Adrenal gland (tissue), 9 donors: ENCODE measurements at regions not wholly inside any gene's neighbourhood (a gene's known extent, or its start where the extent isn't known, plus 50 kb on each side); places are given as distances from the start of the nearest gene placed in this dataset.

Experiments
- DNase-seq, 7 donors: peaks; one replicate each; pipeline ENCODE4 v3.0.0-alpha.2; 2019 to 2020
- H3K27ac ChIP-seq, 5 donors: fragments of 200-600 bp; sonication (generic) in 4 of 5; 1 replicate in 3 of 5; 2 replicates in 2 of 5; pipeline versions ENCODE4 v1.5.1 to v1.8.0; 2016 to 2020; ENCODE audit warnings: mild to moderate bottlenecking in 1 of 5
- H3K27me3 ChIP-seq: fragments of 200-600 bp; 2 replicates; pipeline ENCODE4 v1.8.0; 2021
- H3K36me3 ChIP-seq, 2 donors: fragments of 200-600 bp; replicated peaks in 1 of 2; 1 replicate in 1 of 2; 2 replicates in 1 of 2; pipeline versions ENCODE4 v1.5.1 to v1.8.0; 2018 to 2022
- H3K4me1 ChIP-seq, 2 donors: fragments of 200-600 bp; replicated peaks in 1 of 2; 1 replicate in 1 of 2; 2 replicates in 1 of 2; pipeline versions ENCODE4 v1.5.1 to v1.8.0; 2018 to 2021
- H3K4me3 ChIP-seq, 4 donors: fragments of 200-600 bp; sonication (generic) in 3 of 4; one replicate each; pipeline ENCODE4 v1.5.1; 2016 to 2018
- H3K9me3 ChIP-seq, 3 donors: fragments of 200-600 bp; sonication (generic) in 1 of 3; replicated peaks in 1 of 3; 1 replicate in 2 of 3; 2 replicates in 1 of 3; pipeline versions ENCODE4 v1.5.1 to v1.8.0; 2016 to 2021
- POLR2A ChIP-seq, 2 donors: fragments of 450-650 bp; IDR thresholded peaks; one replicate each; pipeline ENCODE4 v1.6.1; 2017; ENCODE audit warnings: antibody characterized with exemption in 2 of 2, mild to moderate bottlenecking in 2 of 2, moderate library complexity in 1 of 2
- WGBS, 4 donors: extraction: QIAGEN DNeasy Blood & Tissue Kit in 2 of 4; methylation state at CpG; one replicate each; pipeline versions ENCODE4 v1.1.5 to v1.1.7; 2013 to 2017; 5-methylcytosine and 5-hydroxymethylcytosine counted together
- intact Hi-C, 2 donors: fragments of 100-400 bp; cut with DNase I; formaldehyde crosslinking; loops; one replicate each; pipeline versions ENCODE4 v1.14.1 to v1.15.0; 2022 to 2023
- TF ChIP-seq, protein P1 (sequence below), 6 experiments: fragments of 450-650 bp in 4 of 6; fragments of 200-600 bp in 2 of 6; sonication (generic) in 1 of 6; IDR thresholded peaks; 1 replicate in 5 of 6; 2 replicates in 1 of 6; pipeline versions ENCODE4 v1.5.1 to v1.8.0; 2016 to 2021; ENCODE audit warnings: antibody characterized with exemption in 6 of 6, mild to moderate bottlenecking in 2 of 6, moderate library complexity in 1 of 6
- donor health status: healthy with polysubstance abuse.
- donor health status: Bipolar disorder and iron deficiency.
- donor health status: DM: yes; HTN: yes; CAD: no.
- donor health status: DM: no; HTN: no; CAD: no.
- donor health status: DM: no; HTN: no; CAD: no.

DNA sequence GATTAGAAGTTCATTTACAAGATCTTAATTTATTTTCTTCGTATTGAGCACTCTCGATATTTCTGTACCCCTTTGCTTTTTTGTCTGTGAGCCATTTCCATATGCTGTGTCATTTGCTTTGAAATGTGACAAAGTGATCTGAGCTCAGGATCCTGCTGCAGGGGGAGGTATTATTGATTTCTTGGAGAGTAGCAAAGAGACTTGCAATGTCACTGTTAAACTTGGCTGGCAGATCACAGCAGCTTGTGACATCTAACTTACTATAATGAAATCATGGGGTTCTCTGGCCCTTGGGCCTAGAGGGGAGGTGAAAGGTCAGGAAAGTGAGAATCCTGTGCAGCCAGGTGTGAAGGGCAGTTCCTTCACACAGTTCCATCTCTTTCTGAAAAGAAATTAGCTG lies 923.4 kb downstream of the REEP3 start:
- Histone ChIP-seq H3K9me3 (no peaks in the 10 kb centered on the region), H3K27ac (no peak overlapping the region), H3K4me3 (no peak overlapping the region), H3K36me3 (no peaks in the 10 kb centered on the region), H3K4me1 (no peaks in the 10 kb centered on the region), H3K27me3 (no peaks in the 10 kb centered on the region)
- intact Hi-C loops = no loop called here
- TF ChIP-seq, protein P1, sequence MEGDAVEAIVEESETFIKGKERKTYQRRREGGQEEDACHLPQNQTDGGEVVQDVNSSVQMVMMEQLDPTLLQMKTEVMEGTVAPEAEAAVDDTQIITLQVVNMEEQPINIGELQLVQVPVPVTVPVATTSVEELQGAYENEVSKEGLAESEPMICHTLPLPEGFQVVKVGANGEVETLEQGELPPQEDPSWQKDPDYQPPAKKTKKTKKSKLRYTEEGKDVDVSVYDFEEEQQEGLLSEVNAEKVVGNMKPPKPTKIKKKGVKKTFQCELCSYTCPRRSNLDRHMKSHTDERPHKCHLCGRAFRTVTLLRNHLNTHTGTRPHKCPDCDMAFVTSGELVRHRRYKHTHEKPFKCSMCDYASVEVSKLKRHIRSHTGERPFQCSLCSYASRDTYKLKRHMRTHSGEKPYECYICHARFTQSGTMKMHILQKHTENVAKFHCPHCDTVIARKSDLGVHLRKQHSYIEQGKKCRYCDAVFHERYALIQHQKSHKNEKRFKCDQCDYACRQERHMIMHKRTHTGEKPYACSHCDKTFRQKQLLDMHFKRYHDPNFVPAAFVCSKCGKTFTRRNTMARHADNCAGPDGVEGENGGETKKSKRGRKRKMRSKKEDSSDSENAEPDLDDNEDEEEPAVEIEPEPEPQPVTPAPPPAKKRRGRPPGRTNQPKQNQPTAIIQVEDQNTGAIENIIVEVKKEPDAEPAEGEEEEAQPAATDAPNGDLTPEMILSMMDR (IDR thresholded peaks at IDR 0.05) = no peak
- no peak for TF ChIP-seq POLR2A (IDR thresholded peaks at IDR 0.05)
- WGBS, 4 donors = 84 to 93% (median 89%) methylated on average over 2 of the region's 2 CpGs
- DNase-seq = no peak

DNA sequence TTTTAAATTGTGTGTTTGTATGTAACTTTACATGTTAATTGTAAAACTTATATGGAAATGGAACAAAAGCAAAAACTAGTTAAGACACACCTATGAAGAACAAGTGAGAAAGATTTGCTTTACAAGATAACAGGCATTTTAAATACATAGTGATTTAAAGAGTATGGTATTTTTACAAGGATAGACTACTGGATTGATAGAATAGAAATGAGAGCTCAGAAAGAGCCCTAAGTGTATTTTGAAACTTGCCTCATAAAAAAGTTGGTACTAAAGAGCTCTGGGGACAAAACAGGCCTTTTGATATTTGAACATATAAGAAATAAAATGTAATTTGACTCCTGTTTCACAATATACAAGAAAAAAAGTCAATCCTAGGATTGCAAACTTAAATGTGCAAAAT lies 928.4 kb downstream of the REEP3 start:
- Histone ChIP-seq H3K9me3 (no peaks in the 10 kb centered on the region), H3K4me3 (no peak overlapping the region), H3K36me3 (no peaks in the 10 kb centered on the region), H3K27ac (no peak overlapping the region), H3K27me3 (no peaks in the 10 kb centered on the region), H3K4me1 (no peaks in the 10 kb centered on the region)
- intact Hi-C loops = no loop called here
- DNase-seq = no peak
- no peak for TF ChIP-seq POLR2A (IDR thresholded peaks at IDR 0.05)

DNA sequence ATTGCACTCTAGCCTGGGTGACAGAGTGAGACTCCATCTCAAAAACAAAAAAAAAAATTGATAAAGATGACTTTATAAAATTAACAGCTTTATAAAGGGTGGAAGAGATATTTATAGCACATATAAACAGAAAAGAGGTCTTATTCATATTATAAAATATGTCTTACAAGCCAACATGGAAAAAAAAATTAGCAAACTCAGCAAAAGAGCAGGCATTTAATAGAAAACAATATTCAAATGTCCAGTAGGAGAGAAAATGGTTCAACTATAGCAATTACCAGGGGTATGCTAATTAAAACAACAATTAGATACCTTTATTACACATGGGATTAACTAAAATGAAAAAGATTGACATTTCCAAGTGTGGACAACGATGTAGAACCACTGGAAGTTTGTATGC lies 929.1 kb downstream of the REEP3 start:
- DNase-seq = no peak
- H3K27ac ChIP-seq = no peak overlapping the region
- TF ChIP-seq POLR2A (IDR thresholded peaks at IDR 0.05) = no peak
- TF ChIP-seq, protein P1 (IDR thresholded peaks at IDR 0.05) = no peak
- no peak overlapping the region for H3K4me3 ChIP-seq
- WGBS, 4 donors = 79 to 89% (median 82%) methylated on average over 1 of the region's 1 CpG
- no peaks in the 10 kb centered on the region for H3K27me3 ChIP-seq
- intact Hi-C loops = no loop called here
- H3K4me1 ChIP-seq = no peaks in the 10 kb centered on the region
- H3K9me3 ChIP-seq = no peaks in the 10 kb centered on the region
- H3K36me3 ChIP-seq = no peaks in the 10 kb centered on the region

DNA sequence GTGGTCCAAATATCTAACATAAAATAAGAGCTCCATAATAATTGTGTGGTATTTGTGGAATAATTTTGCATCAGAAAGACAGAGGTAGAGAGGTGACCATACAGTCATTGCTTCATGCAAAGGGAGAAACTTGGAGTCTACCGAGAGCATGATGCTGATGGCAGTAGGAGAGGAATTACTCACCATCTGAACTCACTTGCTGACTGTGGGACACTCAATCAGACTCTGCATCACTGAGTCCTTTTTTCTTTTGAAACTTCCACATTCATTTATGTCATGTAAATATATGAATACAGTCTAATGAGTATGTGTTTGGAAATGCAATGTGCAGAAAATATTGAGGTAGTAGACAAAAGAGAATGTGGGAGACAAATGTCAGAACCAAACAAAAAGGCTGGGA lies 933.8 kb downstream of the REEP3 start:
- no peak for TF ChIP-seq POLR2A (IDR thresholded peaks at IDR 0.05)
- TF ChIP-seq, protein P1 (IDR thresholded peaks at IDR 0.05) = no peak
- Histone ChIP-seq H3K4me1 (no peaks in the 10 kb centered on the region), H3K36me3 (no peaks in the 10 kb centered on the region), H3K27me3 (no peaks in the 10 kb centered on the region), H3K27ac (no peak overlapping the region), H3K4me3 (no peak overlapping the region), H3K9me3 (no peaks in the 10 kb centered on the region)
- no peak for DNase-seq
- 81 to 94% (median 90%) methylated on average over 1 of the region's 1 CpG for WGBS, 4 donors
- intact Hi-C loops = no loop called here

DNA sequence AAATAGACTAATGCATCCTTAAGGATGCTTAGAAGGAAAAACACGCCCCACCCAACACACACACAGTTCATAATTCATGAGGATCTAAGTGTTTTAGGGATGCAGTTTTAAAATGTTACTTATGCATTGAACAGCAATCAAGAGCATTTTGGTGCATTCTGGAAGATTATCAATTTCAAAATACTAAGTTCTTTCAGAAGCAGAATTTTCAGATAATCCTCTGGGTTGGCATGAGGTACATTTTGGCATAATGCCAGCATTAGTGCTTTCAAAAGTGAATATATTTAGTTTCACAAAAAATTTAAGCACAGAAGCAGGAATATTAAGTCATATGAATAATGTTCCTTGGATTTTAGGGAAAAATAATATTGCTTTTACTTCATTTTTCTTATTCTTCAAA lies 937.1 kb downstream of the REEP3 start:
- no peak for DNase-seq
- Histone ChIP-seq H3K36me3 (no peaks in the 10 kb centered on the region), H3K27me3 (no peaks in the 10 kb centered on the region), H3K27ac (no peak overlapping the region), H3K4me1 (no peaks in the 10 kb centered on the region), H3K9me3 (no peaks in the 10 kb centered on the region), H3K4me3 (no peak overlapping the region)
- intact Hi-C loops = no loop called here
- TF ChIP-seq, protein P1 (IDR thresholded peaks at IDR 0.05) = no peak
- TF ChIP-seq POLR2A (IDR thresholded peaks at IDR 0.05) = no peak
- WGBS, 4 donors = 78 to 97% (median 91%) methylated on average over 1 of the region's 1 CpG
